HEK293 (cell line): ENCODE measurements at regions not wholly inside any gene's neighbourhood (a gene's known extent, or its start where the extent isn't known, plus 50 kb on each side); places are given as distances from the start of the nearest gene placed in this dataset.
A peak's percentile ranks its signal among the peaks of the same experiment; 100 is the strongest.

Experiments
- BCL11B ChIP-seq: fragments of 450-650 bp; formaldehyde crosslinking; IDR thresholded peaks from 2 replicates; pipeline ENCODE4 v1.5.1; 2016; ENCODE audit warnings: low read depth, missing biosample characterization, missing genetic modification characterization
- ELK4 ChIP-seq: IDR thresholded peaks from 2 replicates; pipeline ENCODE4 v1.6.1; 2011; ENCODE audit warnings: mild to moderate bottlenecking, low read depth, low read length, borderline replicate concordance
- IKZF3 ChIP-seq: fragments of 450-650 bp; IDR thresholded peaks from 2 replicates; pipeline ENCODE4 v1.5.0; 2018; ENCODE audit warnings: missing biosample characterization, mild to moderate bottlenecking, missing genetic modification characterization, moderate library complexity
- KLF9 ChIP-seq: fragments of 450-650 bp; formaldehyde crosslinking; IDR thresholded peaks from 2 replicates; pipeline ENCODE4 v1.5.1; 2016; ENCODE audit warnings: missing biosample characterization, missing genetic modification characterization, low read depth
- MYNN ChIP-seq: fragments of 450-650 bp; formaldehyde crosslinking; IDR thresholded peaks from 2 replicates; pipeline ENCODE4 v1.5.1; 2016; ENCODE audit warnings: missing biosample characterization, missing genetic modification characterization, borderline replicate concordance
- PBX3 ChIP-seq: sonication (generic); formaldehyde crosslinking; IDR thresholded peaks from 2 replicates; pipeline ENCODE4 v1.8.1; 2022; ENCODE audit warnings: mild to moderate bottlenecking, moderate library complexity, missing genetic modification reagents
- PRDM10 ChIP-seq: fragments of 450-650 bp; formaldehyde crosslinking; IDR thresholded peaks from 2 replicates; pipeline ENCODE4 v1.5.1; 2016; ENCODE audit warnings: missing biosample characterization, missing genetic modification characterization
- PRDM6 ChIP-seq: fragments of 450-650 bp; formaldehyde crosslinking; IDR thresholded peaks from 2 replicates; pipeline ENCODE4 v1.5.1; 2017; ENCODE audit warnings: missing biosample characterization, missing genetic modification characterization
- REPIN1 ChIP-seq: fragments of 450-650 bp; formaldehyde crosslinking; IDR thresholded peaks from 2 replicates; pipeline ENCODE4 v1.5.1; 2017; ENCODE audit warnings: missing biosample characterization, missing genetic modification characterization, low read depth
- SP2 ChIP-seq: fragments of 450-650 bp; formaldehyde crosslinking; IDR thresholded peaks from 2 replicates; pipeline ENCODE4 v1.5.1; 2016; ENCODE audit warnings: missing biosample characterization, missing genetic modification characterization
- WT1 ChIP-seq: fragments of 450-650 bp; formaldehyde crosslinking; IDR thresholded peaks from 2 replicates; pipeline ENCODE4 v1.5.1; 2016; ENCODE audit warnings: missing biosample characterization, missing genetic modification characterization
- ZBTB17 ChIP-seq: fragments of 450-650 bp; formaldehyde crosslinking; IDR thresholded peaks from 2 replicates; pipeline ENCODE4 v1.5.1; 2016; ENCODE audit warnings: missing biosample characterization, missing genetic modification characterization
- ZBTB49 ChIP-seq: fragments of 450-650 bp; formaldehyde crosslinking; IDR thresholded peaks from 2 replicates; pipeline ENCODE4 v1.5.1; 2016; ENCODE audit warnings: missing biosample characterization, missing genetic modification characterization, low read depth
- ZNF184 ChIP-seq: fragments of 450-650 bp; IDR thresholded peaks from 2 replicates; pipeline ENCODE4 v1.5.1; 2018; ENCODE audit warnings: missing biosample characterization, mild to moderate bottlenecking, missing genetic modification characterization
- ZNF274 ChIP-seq, 2 experiments: fragments of 200-500 bp in 1 of 2; fragments of 450-650 bp in 1 of 2; sonication (Bioruptor generic) in 1 of 2; formaldehyde crosslinking in 1 of 2; IDR thresholded peaks; 2 replicates each; pipeline versions ENCODE4 v1.5.1 to v1.6.1; 2014 to 2016; ENCODE audit warnings: borderline replicate concordance in 1 of 2, inconsistent platforms in 1 of 2, low read length in 1 of 2, missing biosample characterization in 1 of 2, missing genetic modification characterization in 1 of 2
- ZNF341 ChIP-seq: fragments of 450-650 bp; formaldehyde crosslinking; IDR thresholded peaks from 2 replicates; pipeline ENCODE4; 2016; ENCODE audit warnings: low read depth, missing biosample characterization, missing genetic modification characterization
- ZNF391 ChIP-seq: fragments of 450-650 bp; formaldehyde crosslinking; IDR thresholded peaks from 2 replicates; pipeline ENCODE4 v1.5.1; 2016; ENCODE audit warnings: low read depth, missing biosample characterization, missing genetic modification characterization, borderline replicate concordance
- ZNF423 ChIP-seq: fragments of 450-650 bp; formaldehyde crosslinking; IDR thresholded peaks from 2 replicates; pipeline ENCODE4 v1.5.1; 2016; ENCODE audit warnings: missing biosample characterization, missing genetic modification characterization
- ZNF426 ChIP-seq: fragments of 450-650 bp; formaldehyde crosslinking; IDR thresholded peaks from 2 replicates; pipeline ENCODE4 v1.5.1; 2017; ENCODE audit warnings: missing biosample characterization, missing genetic modification characterization, mild to moderate bottlenecking, inconsistent platforms, moderate library complexity
- ZNF544 ChIP-seq: fragments of 450-650 bp; formaldehyde crosslinking; IDR thresholded peaks from 2 replicates; pipeline ENCODE4 v1.5.0; 2017; ENCODE audit warnings: missing biosample characterization, missing genetic modification characterization
- ZNF561 ChIP-seq: fragments of 450-650 bp; IDR thresholded peaks from 2 replicates; pipeline ENCODE4 v1.5.1; 2018; ENCODE audit warnings: missing biosample characterization, missing genetic modification characterization, borderline replicate concordance
- ZNF610 ChIP-seq: fragments of 450-650 bp; formaldehyde crosslinking; IDR thresholded peaks from 2 replicates; pipeline ENCODE4 v1.5.1; 2016; ENCODE audit warnings: missing biosample characterization, missing genetic modification characterization, borderline replicate concordance
- ZNF623 ChIP-seq: fragments of 450-650 bp; formaldehyde crosslinking; IDR thresholded peaks from 2 replicates; pipeline ENCODE4 v1.5.1; 2016; ENCODE audit warnings: missing biosample characterization, missing genetic modification characterization
- ZNF626 ChIP-seq: fragments of 450-650 bp; sonication (Bioruptor Pico); formaldehyde crosslinking; IDR thresholded peaks from 2 replicates; pipeline ENCODE4 v1.5.1; 2018; ENCODE audit warnings: missing biosample characterization, missing genetic modification characterization, inconsistent platforms
- ZNF639 ChIP-seq: fragments of 450-650 bp; formaldehyde crosslinking; IDR thresholded peaks from 2 replicates; pipeline ENCODE4 v1.5.1; 2016; ENCODE audit warnings: missing biosample characterization, missing genetic modification characterization
- ZNF654 ChIP-seq: fragments of 450-650 bp; formaldehyde crosslinking; IDR thresholded peaks from 2 replicates; pipeline ENCODE4 v1.5.1; 2016; ENCODE audit warnings: low read depth, missing biosample characterization, missing genetic modification characterization
- ZXDB ChIP-seq: fragments of 450-650 bp; formaldehyde crosslinking; IDR thresholded peaks from 2 replicates; pipeline ENCODE4 v1.5.1; 2016; ENCODE audit warnings: missing biosample characterization, missing genetic modification characterization

DNA sequence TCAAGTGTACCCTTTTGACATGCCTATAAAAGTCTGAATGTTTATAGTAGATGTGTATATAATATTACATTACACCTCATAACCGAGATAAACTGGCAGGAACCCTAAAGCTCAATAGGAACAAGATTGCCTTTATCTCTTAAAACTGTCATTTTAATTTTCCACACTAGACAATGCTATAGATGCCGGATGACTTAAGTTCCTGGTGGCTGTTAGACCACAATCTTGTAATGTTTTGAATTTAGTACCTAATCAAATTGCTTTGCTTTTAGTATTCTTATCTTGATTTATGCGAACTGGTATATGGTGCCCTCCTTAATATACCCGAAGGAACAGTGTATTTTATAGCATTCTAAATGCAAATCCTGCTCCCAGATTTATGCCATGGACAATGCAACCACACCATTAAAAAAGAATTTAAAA, 1397.0 kb upstream of the ADGRL4 start (continued):
- no peak for TF ChIP-seq ELK4
- TF ChIP-seq ZNF561 (tag by site-specific recombination) = peak; percentile 99
- TF ChIP-seq ZNF184 (tag by site-specific recombination) = peak; percentile 70; the same call in 1 of the 2 replicates
- TF ChIP-seq PRDM6 (tag by site-specific recombination) = peak; percentile 100
- no peak for TF ChIP-seq ZNF623 (tag by site-specific recombination)
- TF ChIP-seq IKZF3 = peak; percentile 99
- TF ChIP-seq ZNF626 (tag by site-specific recombination) = peak; percentile 90
- TF ChIP-seq KLF9 = peak; percentile 37; the same call in 1 of the 2 replicates
- TF ChIP-seq ZNF544 (tag by site-specific recombination) = no peak
- TF ChIP-seq MYNN = 0 out of 2 replicates have a peak, but pooled peaks have one; percentile 41
- TF ChIP-seq ZNF426 (tag by site-specific recombination) = 0 out of 2 replicates have a peak, but pooled peaks have one; percentile 11
- no peak for TF ChIP-seq REPIN1 (tag by site-specific recombination)
- peak; percentile 89 for TF ChIP-seq ZBTB17 (tag by site-specific recombination)
- TF ChIP-seq ZNF423 (tag by site-specific recombination) = peak; percentile 35; the same call in 1 of the 2 replicates
- 0 out of 2 replicates have a peak, but pooled peaks have one; percentile 17 for TF ChIP-seq PRDM10
- no peak for TF ChIP-seq PBX3
- peak; percentile 99 for TF ChIP-seq ZNF391 (tag by site-specific recombination)
- no peak for TF ChIP-seq ZNF274 (IDR thresholded peaks at IDR 0.05; ENCODE audit: low read length)
- no peak for TF ChIP-seq ZNF274 (tag by site-specific recombination; IDR thresholded peaks at IDR 0.05; ENCODE audit: borderline replicate concordance)
- peak; percentile 25 for TF ChIP-seq ZNF654 (tag by site-specific recombination)
- peak; percentile 99 for TF ChIP-seq WT1 (tag by site-specific recombination)
- TF ChIP-seq ZNF610 = peak; percentile 80
- peak; percentile 78; the same call in 1 of the 2 replicates for TF ChIP-seq ZBTB49 (tag by site-specific recombination)
- TF ChIP-seq BCL11B = peak; percentile 98
- TF ChIP-seq ZNF639 (tag by site-specific recombination) = peak; percentile 91
- peak; percentile 98 for TF ChIP-seq ZXDB (tag by site-specific recombination)
- peak; percentile 39 for TF ChIP-seq SP2 (tag by site-specific recombination)
- TF ChIP-seq ZNF341 = no peak; the same call in 1 of the 2 replicates
